Kidney capillary endothelial cell (primary cell): ENCODE measurements at regions not wholly inside any gene's neighbourhood (a gene's known extent, or its start where the extent isn't known, plus 50 kb on each side); places are given as distances from the start of the nearest gene placed in this dataset.
"Not testable (repeated sequence)": the region's sequence is repeated elsewhere in the genome, so short reads cannot be mapped to it uniquely, and the experiment has no call there.

Source experiments
- DNase-seq: peaks from one replicate; pipeline ENCODE4 v3.0.0-alpha.2; 2018; ENCODE audit warnings: low spot score

- DNase-seq: no peak
These were observed 49.7 kb downstream of the SIPA1L2 start for GRCh38 chr1:232579958-232580941.

GRCh38 chr1:232579466-232579865 is 50.5 kb downstream of the SIPA1L2 start:
- no peak for DNase-seq

- peak; percentile 83 for DNase-seq
These were observed 51.2 kb downstream of the SIPA1L2 start for GRCh38 chr1:232578651-232579195.

GRCh38 chr1:232577772-232578171 is 52.2 kb downstream of the SIPA1L2 start:
- no peak for DNase-seq

GRCh38 chr1:232576537-232576936 is 53.4 kb downstream of the SIPA1L2 start:
- no peak for DNase-seq

- no peak for DNase-seq
These were observed 54.2 kb downstream of the SIPA1L2 start for GRCh38 chr1:232575763-232576040.

GRCh38 chr1:232574889-232575762 is 54.8 kb downstream of the SIPA1L2 start:
- no peak for DNase-seq

- DNase-seq: no peak
These were observed 55.9 kb downstream of the SIPA1L2 start for GRCh38 chr1:232574077-232574476.

- DNase-seq: no peak
These were observed 58.4 kb downstream of the SIPA1L2 start for GRCh38 chr1:232571523-232571922.

GRCh38 chr1:232570007-232570406 is 59.9 kb downstream of the SIPA1L2 start:
- no peak for DNase-seq

- not testable (repeated sequence) for DNase-seq
These were observed 60.4 kb downstream of the SIPA1L2 start for GRCh38 chr1:232569554-232569921.

GRCh38 chr1:232568906-232569553 is 60.9 kb downstream of the SIPA1L2 start:
- no peak for DNase-seq

- no peak for DNase-seq
These were observed 61.5 kb downstream of the SIPA1L2 start for GRCh38 chr1:232568331-232568852.

GRCh38 chr1:232566093-232566492 is 63.8 kb downstream of the SIPA1L2 start:
- DNase-seq: no peak

- no peak for DNase-seq
These were observed 67.0 kb downstream of the SIPA1L2 start for GRCh38 chr1:232562855-232563510.

- no peak for DNase-seq
These were observed 68.6 kb downstream of the SIPA1L2 start for GRCh38 chr1:232561381-232561780.

GRCh38 chr1:232560940-232561339 is 69.0 kb downstream of the SIPA1L2 start:
- no peak for DNase-seq

- DNase-seq: peak; percentile 65
These were observed 71.0 kb downstream of the SIPA1L2 start for GRCh38 chr1:232558954-232559353.

GRCh38 chr1:232557502-232558191 is 72.3 kb downstream of the SIPA1L2 start:
- no peak for DNase-seq

- no peak for DNase-seq
These were observed 72.8 kb downstream of the SIPA1L2 start for GRCh38 chr1:232557096-232557495.

GRCh38 chr1:232556351-232556750 is 73.6 kb downstream of the SIPA1L2 start:
- no peak for DNase-seq
